Colonic mucosa (tissue), 4 donors: ENCODE measurements at regions not wholly inside any gene's neighbourhood (a gene's known extent, or its start where the extent isn't known, plus 50 kb on each side); places are given as distances from the start of the nearest gene placed in this dataset.

Experiments used
- DNase-seq: peaks from one replicate; pipeline ENCODE4 v3.0.0-alpha.2; 2020
- H3K27ac ChIP-seq: fragments of 200-600 bp; one replicate; pipeline ENCODE4 v1.8.0; 2021
- H3K27me3 ChIP-seq: fragments of 200-600 bp; one replicate; pipeline ENCODE4 v1.8.0; 2021
- H3K36me3 ChIP-seq: fragments of 200-600 bp; one replicate; pipeline ENCODE4 v1.8.0; 2021
- H3K4me1 ChIP-seq: fragments of 200-600 bp; one replicate; pipeline ENCODE4 v1.8.0; 2021; ENCODE audit warnings: mild to moderate bottlenecking
- H3K4me3 ChIP-seq: fragments of 200-600 bp; one replicate; pipeline ENCODE4 v1.8.0; 2021
- H3K9ac ChIP-seq, 2 donors: one replicate each; pipeline ENCODE4 v1.7.0; 2013; ENCODE audit warnings: control low read depth in 2 of 2, low read depth in 2 of 2, low read length in 2 of 2
- H3K9me3 ChIP-seq: fragments of 200-600 bp; one replicate; pipeline ENCODE4 v1.8.0; 2021
- CTCF ChIP-seq: fragments of 200-600 bp; IDR thresholded peaks from one replicate; pipeline ENCODE4 v1.8.0; 2022; ENCODE audit warnings: antibody characterized with exemption, mild to moderate bottlenecking
- intact Hi-C: fragments of 100-400 bp; cut with DNase I; formaldehyde crosslinking; loops from one replicate; pipeline ENCODE4 v1.14.1; 2022
- donor health status: healthy.
- donor health status: DM: no; HTN: no; CAD: no.
- donor health status: DM: no; HTN: no; CAD: no.

GRCh38 chr2:198387677-198388076 lies 583.3 kb downstream of the PLCL1 start:
- Histone ChIP-seq H3K27me3 (no peaks in the 10 kb centered on the region), H3K36me3 (no peaks in the 10 kb centered on the region), H3K9ac (no peak overlapping the region), H3K4me3 (no peak overlapping the region), H3K27ac (no peak overlapping the region), H3K4me1 (no peaks in the 10 kb centered on the region), H3K9me3 (no peaks in the 10 kb centered on the region)
- no peak for TF ChIP-seq CTCF
- no peak for DNase-seq
- intact Hi-C loops: no loop called here

GRCh38 chr2:198385856-198386255 lies 581.5 kb downstream of the PLCL1 start:
- Histone ChIP-seq H3K9me3 (no peaks in the 10 kb centered on the region), H3K9ac (no peak overlapping the region), H3K4me3 (no peak overlapping the region), H3K36me3 (no peaks in the 10 kb centered on the region), H3K27ac (no peak overlapping the region), H3K27me3 (no peaks in the 10 kb centered on the region), H3K4me1 (no peaks in the 10 kb centered on the region)
- no peak for DNase-seq
- intact Hi-C loops: no loop called here
- no peak for TF ChIP-seq CTCF

- Histone ChIP-seq H3K27me3 (no peaks in the 10 kb centered on the region), H3K4me3 (no peak overlapping the region), H3K9ac (no peak overlapping the region), H3K4me1 (no peaks in the 10 kb centered on the region), H3K27ac (no peak overlapping the region), H3K9me3 (no peaks in the 10 kb centered on the region), H3K36me3 (no peaks in the 10 kb centered on the region)
- TF ChIP-seq CTCF: no peak
- DNase-seq: no peak
- intact Hi-C loops: no loop called here
These were observed 580.9 kb downstream of the PLCL1 start for GRCh38 chr2:198385326-198385725.

GRCh38 chr2:198383392-198383791 lies 579.0 kb downstream of the PLCL1 start:
- Histone ChIP-seq H3K9me3 (no peaks in the 10 kb centered on the region), H3K9ac (no peak overlapping the region), H3K4me1 (no peaks in the 10 kb centered on the region), H3K36me3 (no peaks in the 10 kb centered on the region), H3K27ac (no peak overlapping the region), H3K27me3 (no peaks in the 10 kb centered on the region), H3K4me3 (no peak overlapping the region)
- intact Hi-C loops: no loop called here
- DNase-seq: no peak
- no peak for TF ChIP-seq CTCF

GRCh38 chr2:198382811-198383210 lies 578.4 kb downstream of the PLCL1 start:
- intact Hi-C loops: no loop called here

More at GRCh38 chr2:198382811-198383210, 578.4 kb downstream of the PLCL1 start:
- no peak for DNase-seq
- Histone ChIP-seq H3K4me3 (no peak overlapping the region), H3K4me1 (no peaks in the 10 kb centered on the region), H3K27ac (no peak overlapping the region), H3K36me3 (no peaks in the 10 kb centered on the region), H3K9ac (no peak overlapping the region), H3K27me3 (no peaks in the 10 kb centered on the region), H3K9me3 (no peaks in the 10 kb centered on the region)
- no peak for TF ChIP-seq CTCF
